Heart left ventricle (tissue), 16 donors: ENCODE measurements at regions not wholly inside any gene's neighbourhood (a gene's known extent, or its start where the extent isn't known, plus 50 kb on each side); places are given as distances from the start of the nearest gene placed in this dataset.

Experiments used
- ATAC-seq, 4 donors: fragments of 200-7000 bp; cut with Tn5 transposase; one replicate each; pipeline ENCODE4 v1.9.1; 2020 to 2022; ENCODE audit warnings: moderate library complexity in 4 of 4, mild to moderate bottlenecking in 3 of 4, moderate number of reproducible peaks in 1 of 4
- DNase-seq, 5 donors: peaks; one replicate each; pipeline ENCODE4 v3.0.0-alpha.2; 2020
- H3K27ac ChIP-seq, 12 donors: fragments of 200-600 bp; sonication (generic) in 4 of 12; one replicate each; pipeline versions ENCODE4 v1.5.0 to v1.8.0; 2016 to 2022; ENCODE audit warnings: mild to moderate bottlenecking in 2 of 12
- H3K27me3 ChIP-seq, 9 donors: fragments of 200-600 bp; sonication (generic) in 2 of 9; one replicate each; pipeline versions ENCODE4 v1.5.1 to v1.8.0; 2016 to 2022; ENCODE audit warnings: mild to moderate bottlenecking in 3 of 9
- H3K36me3 ChIP-seq, 9 donors: fragments of 200-600 bp; sonication (generic) in 2 of 9; one replicate each; pipeline versions ENCODE4 v1.5.0 to v1.8.0; 2018 to 2022; ENCODE audit warnings: mild to moderate bottlenecking in 2 of 9
- H3K4me1 ChIP-seq, 12 donors: fragments of 200-600 bp; sonication (generic) in 4 of 12; one replicate each; pipeline versions ENCODE4 v1.5.0 to v1.8.0; 2016 to 2022; ENCODE audit warnings: mild to moderate bottlenecking in 3 of 12
- H3K4me3 ChIP-seq, 12 donors: fragments of 200-600 bp; sonication (generic) in 4 of 12; one replicate each; pipeline versions ENCODE4 v1.5.0 to v1.8.0; 2017 to 2022; ENCODE audit warnings: mild to moderate bottlenecking in 9 of 12, moderate library complexity in 4 of 12
- H3K9me3 ChIP-seq, 12 donors: fragments of 200-600 bp; sonication (generic) in 4 of 12; one replicate each; pipeline versions ENCODE4 v1.5.0 to v1.8.0; 2016 to 2022; ENCODE audit warnings: mild to moderate bottlenecking in 1 of 12
- POLR2A ChIP-seq, 2 donors: fragments of 450-650 bp; IDR thresholded peaks; one replicate each; pipeline ENCODE4 v1.6.1; 2017; ENCODE audit warnings: antibody characterized with exemption in 2 of 2, mild to moderate bottlenecking in 2 of 2, moderate library complexity in 2 of 2
- WGBS, 4 donors: extraction: QIAGEN DNeasy Blood & Tissue Kit in 2 of 4; methylation state at CpG; one replicate each; pipeline versions ENCODE4 v1.1.5 to v1.1.7; 2013 to 2018; 5-methylcytosine and 5-hydroxymethylcytosine counted together
- intact Hi-C, 10 donors: fragments of 100-400 bp; cut with DNase I; formaldehyde crosslinking; loops; one replicate each; pipeline versions ENCODE4 v1.11.1 to v1.14.2; 2022
- TF ChIP-seq, protein P1 (sequence below), 12 donors: fragments of 200-600 bp; sonication (generic) in 4 of 12; IDR thresholded peaks; one replicate each; pipeline versions ENCODE4 v1.5.0 to v1.8.0; 2018 to 2022; ENCODE audit warnings: antibody characterized with exemption in 12 of 12, mild to moderate bottlenecking in 5 of 12
- donor health status: ischemic (EF 13 %, LVEDD 7.1; RV severe dilation, severe dysfunction).
- donor health status: healthy with polysubstance abuse.
- donor health status: DM: no; HTN: yes; CAD: no.
- donor health status: DM: no; HTN: no; CAD: no.
- donor health status: ischemic (EF 25% LVEDD 6.9; RV normal size, moderate dysfunction).
- donor health status: ischemic (EF 25% LVEDD 5.7; RV mildly dilated, moderate dysfunction).
- donor health status: healthy.
- donor health status: DM: yes; HTN: yes; CAD: no.
- donor health status: ischemic (EF 35%, LVEDD 5.7; RV mildly dilated, moderate dysfunction).
- donor health status: nonischemic (EF 11% LVEDD 7.7; RV severe dilation, severe dysfunction).
- donor health status: DM: yes; HTN: yes; CAD: no.
- donor health status: PGD.
- donor health status: ischemic (EF 29% LVEDD 5.4; RV normal size, mild dysfunction).
- donor health status: nonischemic (EF 23%, LVEDD 6.1; RV moderate dilation, normal function).

DNA sequence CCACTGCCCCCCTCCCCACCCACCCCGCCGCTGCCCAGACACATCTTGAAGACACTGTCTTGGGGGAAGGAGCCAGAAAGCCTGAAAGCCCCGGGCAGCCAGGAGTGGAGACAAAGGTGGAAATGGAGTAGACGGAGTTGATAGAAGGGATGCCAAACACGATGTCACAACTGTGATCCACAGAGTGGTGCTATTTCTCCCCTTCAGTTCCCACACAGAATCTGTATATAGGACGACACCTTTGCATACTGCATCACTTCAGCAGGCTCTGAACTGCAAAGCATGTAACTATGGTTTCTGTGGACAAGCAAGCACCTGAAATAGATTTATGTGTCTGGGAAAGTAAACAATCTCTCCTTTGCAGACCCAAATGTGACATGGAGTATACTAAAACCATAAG lies 56.4 kb upstream of the F13A1 start:
- intact Hi-C loops = no loop called here
- DNase-seq = no peak

DNA sequence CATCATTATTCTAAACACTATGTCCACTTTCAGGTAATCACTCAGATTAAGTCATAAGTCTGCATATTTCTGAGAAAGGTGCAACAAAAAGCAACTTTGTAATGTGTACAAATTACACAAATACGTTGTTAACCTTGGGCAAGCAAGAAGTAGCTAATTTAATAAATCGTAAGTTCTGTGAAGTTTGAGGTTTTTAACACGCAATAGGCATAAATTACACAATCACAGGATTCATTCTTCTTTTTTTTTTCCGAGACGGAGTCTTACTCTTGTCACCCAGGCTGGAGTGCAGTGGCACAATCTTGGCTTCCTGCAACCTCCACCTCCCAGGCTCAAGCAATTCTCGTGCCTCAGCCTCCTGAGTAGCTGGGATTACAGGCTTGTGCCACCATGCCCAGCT lies 57.2 kb upstream of the F13A1 start:
- TF ChIP-seq, protein P1, sequence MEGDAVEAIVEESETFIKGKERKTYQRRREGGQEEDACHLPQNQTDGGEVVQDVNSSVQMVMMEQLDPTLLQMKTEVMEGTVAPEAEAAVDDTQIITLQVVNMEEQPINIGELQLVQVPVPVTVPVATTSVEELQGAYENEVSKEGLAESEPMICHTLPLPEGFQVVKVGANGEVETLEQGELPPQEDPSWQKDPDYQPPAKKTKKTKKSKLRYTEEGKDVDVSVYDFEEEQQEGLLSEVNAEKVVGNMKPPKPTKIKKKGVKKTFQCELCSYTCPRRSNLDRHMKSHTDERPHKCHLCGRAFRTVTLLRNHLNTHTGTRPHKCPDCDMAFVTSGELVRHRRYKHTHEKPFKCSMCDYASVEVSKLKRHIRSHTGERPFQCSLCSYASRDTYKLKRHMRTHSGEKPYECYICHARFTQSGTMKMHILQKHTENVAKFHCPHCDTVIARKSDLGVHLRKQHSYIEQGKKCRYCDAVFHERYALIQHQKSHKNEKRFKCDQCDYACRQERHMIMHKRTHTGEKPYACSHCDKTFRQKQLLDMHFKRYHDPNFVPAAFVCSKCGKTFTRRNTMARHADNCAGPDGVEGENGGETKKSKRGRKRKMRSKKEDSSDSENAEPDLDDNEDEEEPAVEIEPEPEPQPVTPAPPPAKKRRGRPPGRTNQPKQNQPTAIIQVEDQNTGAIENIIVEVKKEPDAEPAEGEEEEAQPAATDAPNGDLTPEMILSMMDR (IDR thresholded peaks at IDR 0.05) = no peak
- TF ChIP-seq POLR2A (IDR thresholded peaks at IDR 0.05) = no peak
- Histone ChIP-seq H3K9me3 (peaks cover 0 to 22% (median 0%) of the 10 kb centered on the region in 12 donors), H3K4me1 (peaks cover 0 to 4% (median 0%) of the 10 kb centered on the region in 12 donors), H3K36me3 (no peaks in the 10 kb centered on the region), H3K4me3 (no peak overlapping the region), H3K27me3 (no peaks in the 10 kb centered on the region), H3K27ac (peak overlapping the region in 1 of 12 donors; percentile 13)
- intact Hi-C loops = no loop called here
- DNase-seq = no peak
- WGBS, 4 donors = 87 to 91% (median 90%) methylated on average over 6 of the region's 6 CpGs
- ATAC-seq = no peak

More for the DNA sequence above, 56.4 kb upstream of the F13A1 start:
- Histone ChIP-seq H3K36me3 (no peaks in the 10 kb centered on the region), H3K9me3 (peaks cover 0 to 23% (median 0%) of the 10 kb centered on the region in 12 donors), H3K4me1 (peaks cover 0 to 4% (median 0%) of the 10 kb centered on the region in 12 donors), H3K27ac (no peak overlapping the region), H3K4me3 (no peak overlapping the region), H3K27me3 (no peaks in the 10 kb centered on the region)
- TF ChIP-seq, protein P1 (IDR thresholded peaks at IDR 0.05) = no peak
- TF ChIP-seq POLR2A (IDR thresholded peaks at IDR 0.05) = no peak
- ATAC-seq = no peak
- 66 to 78% (median 71%) methylated on average over 6 of the region's 6 CpGs for WGBS, 4 donors

DNA sequence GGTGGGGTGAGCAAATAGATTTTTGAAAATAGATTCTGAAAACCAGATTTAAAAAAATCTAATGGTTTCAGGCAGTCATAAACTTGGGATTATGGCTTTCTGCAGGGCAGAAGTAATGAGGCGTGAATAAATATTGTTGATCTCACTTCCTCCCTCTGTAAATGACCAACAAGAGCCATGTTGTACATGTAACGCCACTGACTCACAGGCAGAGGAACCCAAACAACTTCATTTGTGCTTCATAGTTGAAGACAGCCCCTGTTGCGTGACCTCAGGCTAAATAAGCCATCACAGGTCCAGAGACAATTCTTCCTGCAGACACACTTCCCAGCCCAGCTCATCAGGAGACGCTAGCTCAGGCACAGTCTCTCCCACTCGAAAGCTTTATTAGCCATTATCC lies 59.1 kb upstream of the F13A1 start:
- Histone ChIP-seq H3K36me3 (no peaks in the 10 kb centered on the region), H3K4me3 (no peak overlapping the region), H3K4me1 (peaks cover 0 to 11% (median 0%) of the 10 kb centered on the region in 12 donors), H3K27me3 (no peaks in the 10 kb centered on the region), H3K9me3 (peaks cover 0 to 10% (median 0%) of the 10 kb centered on the region in 12 donors), H3K27ac (no peak overlapping the region)
- ATAC-seq (no peak), DNase-seq (no peak)
- WGBS, 4 donors = 87 to 93% (median 91%) methylated on average over 5 of the region's 5 CpGs
- TF ChIP-seq, protein P1 (IDR thresholded peaks at IDR 0.05) = no peak
- no peak for TF ChIP-seq POLR2A (IDR thresholded peaks at IDR 0.05)
- intact Hi-C loops = no loop called here

DNA sequence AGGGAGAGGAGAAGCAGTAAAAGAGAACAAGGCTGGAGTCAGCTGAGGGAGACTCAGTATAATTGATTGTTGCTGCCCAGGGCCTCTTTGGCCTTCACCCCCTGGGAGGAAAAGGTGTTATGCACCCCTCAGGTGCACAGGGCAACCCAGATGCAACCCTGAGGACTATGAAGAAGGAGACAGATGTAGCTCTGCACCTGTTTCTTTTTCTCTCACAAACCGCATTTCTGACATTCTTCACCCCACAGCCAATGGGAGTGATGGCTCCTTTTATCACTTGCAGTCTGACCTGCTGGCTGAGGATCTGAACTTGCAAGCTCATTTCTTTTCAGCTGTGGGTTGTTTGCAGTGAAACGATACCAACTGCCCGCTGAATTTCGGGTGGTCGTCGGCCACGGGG lies 64.1 kb upstream of the F13A1 start:
- intact Hi-C loops = no loop called here
- peaks cover 0 to 34% (median 0%) of the 10 kb centered on the region in 12 donors for H3K4me1 ChIP-seq
- no peaks in the 10 kb centered on the region for H3K36me3 ChIP-seq
- no peaks in the 10 kb centered on the region for H3K27me3 ChIP-seq
- no peaks in the 10 kb centered on the region for H3K9me3 ChIP-seq
- TF ChIP-seq, protein P1 (IDR thresholded peaks at IDR 0.05) = no peak
- no peak for TF ChIP-seq POLR2A (IDR thresholded peaks at IDR 0.05)
- H3K4me3 ChIP-seq = no peak overlapping the region
- DNase-seq (no peak), ATAC-seq (no peak)
- 76 to 89% (median 82%) methylated on average over 7 of the region's 7 CpGs for WGBS, 4 donors
- peak overlapping the region in 1 of 12 donors; percentile 83 for H3K27ac ChIP-seq
